B cell (primary cell): ENCODE measurements at regions not wholly inside any gene's neighbourhood (a gene's known extent, or its start where the extent isn't known, plus 50 kb on each side); places are given as distances from the start of the nearest gene placed in this dataset.

Experiments used
- ATAC-seq: fragments of 200-7000 bp; cut with Tn5 transposase; one replicate; pipeline ENCODE4 v1.10.0; 2021; ENCODE audit warnings: low read depth, mild to moderate bottlenecking, moderate number of reproducible peaks, moderate library complexity
- CTCF ChIA-PET: fragments of 350-600 bp; sonication (Branson Sonifier 250); formaldehyde crosslinking; loops from one replicate; lab custom pipeline; 2021; ENCODE audit warnings: antibody characterized with exemption, inconsistent platforms; lab: Charles Lee
- POLR2A ChIA-PET: fragments of 350-600 bp; sonication (Branson Sonifier 250); formaldehyde crosslinking; loops from one replicate; lab custom pipeline; 2021; ENCODE audit warnings: antibody characterized with exemption; lab: Charles Lee
- DNase-seq: peaks from one replicate; pipeline ENCODE4 v3.0.0; 2013
- H2AFZ ChIP-seq: 2 replicates; pipeline ENCODE4 v1.6.1; 2012; ENCODE audit warnings: mild to moderate bottlenecking, low read depth, low read length; ENCODE audit not compliant: insufficient read depth, poor library complexity, severe bottlenecking
- H3K27ac ChIP-seq, 2 donors: 1 replicate in 1 of 2; 2 replicates in 1 of 2; pipeline ENCODE4 v1.5.1; 2012 to 2013; ENCODE audit warnings: low read length in 2 of 2, mild to moderate bottlenecking in 2 of 2, moderate library complexity in 1 of 2
- H3K27me3 ChIP-seq, 4 experiments: fragments of 200-600 bp in 1 of 4; sonication (generic) in 1 of 4; replicated peaks in 1 of 4; 1 replicate in 2 of 4; 2 replicates in 2 of 4; pipeline versions ENCODE4 v1.6.1 to v1.7.0; 2013 to 2016; ENCODE audit warnings: low read length in 3 of 4, mild to moderate bottlenecking in 2 of 4, mixed read lengths in 1 of 4, moderate library complexity in 1 of 4; ENCODE audit not compliant: insufficient read depth in 4 of 4, control insufficient read depth in 3 of 4; ENCODE audit errors: control extremely low read depth in 1 of 4
- H3K36me3 ChIP-seq, 2 experiments: replicated peaks in 1 of 2; 1 replicate in 1 of 2; 2 replicates in 1 of 2; pipeline versions ENCODE4 v1.6.1 to v1.7.1; 2013; ENCODE audit warnings: low read length in 1 of 2; ENCODE audit not compliant: insufficient read depth in 2 of 2, control insufficient read depth in 1 of 2; ENCODE audit errors: control extremely low read depth in 1 of 2, extremely low read depth in 1 of 2
- H3K4me1 ChIP-seq, 2 donors: fragments of 200-600 bp in 1 of 2; sonication (generic) in 1 of 2; 1 replicate in 1 of 2; 2 replicates in 1 of 2; pipeline versions ENCODE4 v1.5.1 to v1.6.1; 2013 to 2017; ENCODE audit warnings: low read length in 2 of 2; ENCODE audit not compliant: control insufficient read depth in 2 of 2, insufficient read depth in 2 of 2
- H3K4me2 ChIP-seq: replicated peaks from 2 replicates; pipeline ENCODE3; 2012; ENCODE audit warnings: mild to moderate bottlenecking, low read depth, low read length; ENCODE audit not compliant: poor library complexity, severe bottlenecking
- H3K4me3 ChIP-seq, 5 experiments: fragments of 200-600 bp in 1 of 5; sonication (generic) in 1 of 5; 1 replicate in 3 of 5; 2 replicates in 2 of 5; pipeline versions ENCODE4 v1.5.1 to v1.7.0; 2011 to 2016; ENCODE audit warnings: low read length in 4 of 5, mild to moderate bottlenecking in 4 of 5, low read depth in 2 of 5, control low read depth in 1 of 5, moderate library complexity in 1 of 5; ENCODE audit not compliant: insufficient read depth in 1 of 5; ENCODE audit errors: control extremely low read depth in 1 of 5, extremely low read depth in 1 of 5
- H3K79me2 ChIP-seq: fragments of 200-600 bp; sonication (generic); one replicate; pipeline ENCODE4 v1.6.0; 2016; ENCODE audit warnings: low read length; ENCODE audit not compliant: control insufficient read depth, insufficient read depth
- H3K9ac ChIP-seq: fragments of 200-600 bp; sonication (generic); 2 replicates; pipeline ENCODE4 v1.6.1; 2017; ENCODE audit warnings: mild to moderate bottlenecking, low read length, moderate library complexity
- H3K9me3 ChIP-seq, 3 donors: one replicate each; pipeline versions ENCODE4 v1.6.1 to v1.7.1; 2013; ENCODE audit warnings: low read length in 2 of 3; ENCODE audit not compliant: control insufficient read depth in 2 of 3, insufficient read depth in 1 of 3; ENCODE audit errors: control extremely low read depth in 1 of 3
- H4K20me1 ChIP-seq: 2 replicates; pipeline ENCODE4 v1.6.0; 2012; ENCODE audit warnings: mild to moderate bottlenecking, low read length; ENCODE audit not compliant: insufficient read depth, control insufficient read depth, poor library complexity, severe bottlenecking
- H3K27ac Mint-ChIP-seq: one replicate; pipeline ENCODE4 v1.8.0; 2021; ENCODE audit warnings: mixed read lengths
- H3K27me3 Mint-ChIP-seq: one replicate; pipeline ENCODE4 v1.8.0; 2021; ENCODE audit warnings: mixed read lengths
- H3K4me1 Mint-ChIP-seq: one replicate; pipeline ENCODE4 v1.8.0; 2021; ENCODE audit warnings: mixed read lengths
- H3K4me3 Mint-ChIP-seq: one replicate; pipeline ENCODE4 v1.8.0; 2021; ENCODE audit warnings: mixed read lengths
- H3K9me3 Mint-ChIP-seq: one replicate; pipeline ENCODE4 v1.8.0; 2022; ENCODE audit warnings: mixed read lengths; ENCODE audit not compliant: insufficient read depth
- CTCF ChIP-seq: fragments of 200-600 bp; IDR thresholded peaks from one replicate; pipeline ENCODE4 v1.8.0; 2022; ENCODE audit warnings: antibody characterized with exemption, mild to moderate bottlenecking
- EZH2 ChIP-seq: IDR thresholded peaks from 2 replicates; pipeline ENCODE4 v1.6.1; 2012; ENCODE audit warnings: borderline replicate concordance, low read depth, mild to moderate bottlenecking, moderate library complexity, low read length; ENCODE audit not compliant: insufficient read depth, poor library complexity, severe bottlenecking
- whole genome bisulfite sequencing: methylation state at CpG from one replicate; pipeline ENCODE4 v1.1.5; 2013; ENCODE audit warnings: missing lambda C conversion rate; ENCODE audit not compliant: insufficient coverage; 5-methylcytosine and 5-hydroxymethylcytosine counted together
- intact Hi-C: fragments of 100-400 bp; cut with micrococcal nuclease; formaldehyde crosslinking; loops from one replicate; pipeline ENCODE4 v1.10.0; 2022

DNA sequence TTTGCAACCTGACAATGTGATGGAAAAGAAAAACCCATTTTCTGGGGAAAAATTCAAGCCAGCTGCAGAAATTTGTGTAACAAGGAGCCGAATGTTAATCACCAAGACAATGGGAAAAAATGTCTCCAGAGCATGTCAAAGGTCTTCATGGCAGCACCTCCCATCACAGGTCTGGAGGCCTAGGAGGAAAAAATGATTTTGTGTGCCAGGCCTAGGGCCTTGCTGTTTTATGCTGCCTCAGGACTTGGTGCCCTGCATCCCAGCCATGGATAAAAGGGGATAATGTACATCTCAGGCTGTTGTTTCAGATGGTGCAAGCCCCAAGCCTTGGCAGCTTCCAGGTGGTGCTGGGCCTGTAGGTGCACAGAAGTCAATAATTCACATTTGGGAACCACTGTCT lies 747.7 kb downstream of the C6orf118 start:
- H3K4me3 Mint-ChIP-seq: no peak overlapping the region
- intact Hi-C loops: no loop called here
- ChIA-PET POLR2A (no interaction called here), CTCF (no interaction called here)
- H3K9me3 Mint-ChIP-seq: peaks cover 9% of the 10 kb centered on the region
- H4K20me1 ChIP-seq: no peaks in the 10 kb centered on the region
- H3K27ac Mint-ChIP-seq: no peak overlapping the region
- peaks cover 0 to 10% (median 9%) of the 10 kb centered on the region in 3 donors for H3K9me3 ChIP-seq
- no peaks in the 10 kb centered on the region for H3K79me2 ChIP-seq
- H3K27ac ChIP-seq: no peak overlapping the region
- no peaks in the 10 kb centered on the region for H3K27me3 Mint-ChIP-seq
- no peaks in the 10 kb centered on the region for H3K36me3 ChIP-seq
- no peak overlapping the region for H2AFZ ChIP-seq
- TF ChIP-seq CTCF: no peak
- no peak for TF ChIP-seq EZH2
- H3K4me2 ChIP-seq: no peak overlapping the region
- DNase-seq (no peak), ATAC-seq (no peak)
- H3K4me1 Mint-ChIP-seq: no peaks in the 10 kb centered on the region
- H3K27me3 ChIP-seq: no peaks in the 10 kb centered on the region
- no peak overlapping the region for H3K9ac ChIP-seq
- no peak overlapping the region for H3K4me3 ChIP-seq
- no peaks in the 10 kb centered on the region for H3K4me1 ChIP-seq
- 40% methylated on average over 1 of the region's 1 CpG for WGBS

DNA sequence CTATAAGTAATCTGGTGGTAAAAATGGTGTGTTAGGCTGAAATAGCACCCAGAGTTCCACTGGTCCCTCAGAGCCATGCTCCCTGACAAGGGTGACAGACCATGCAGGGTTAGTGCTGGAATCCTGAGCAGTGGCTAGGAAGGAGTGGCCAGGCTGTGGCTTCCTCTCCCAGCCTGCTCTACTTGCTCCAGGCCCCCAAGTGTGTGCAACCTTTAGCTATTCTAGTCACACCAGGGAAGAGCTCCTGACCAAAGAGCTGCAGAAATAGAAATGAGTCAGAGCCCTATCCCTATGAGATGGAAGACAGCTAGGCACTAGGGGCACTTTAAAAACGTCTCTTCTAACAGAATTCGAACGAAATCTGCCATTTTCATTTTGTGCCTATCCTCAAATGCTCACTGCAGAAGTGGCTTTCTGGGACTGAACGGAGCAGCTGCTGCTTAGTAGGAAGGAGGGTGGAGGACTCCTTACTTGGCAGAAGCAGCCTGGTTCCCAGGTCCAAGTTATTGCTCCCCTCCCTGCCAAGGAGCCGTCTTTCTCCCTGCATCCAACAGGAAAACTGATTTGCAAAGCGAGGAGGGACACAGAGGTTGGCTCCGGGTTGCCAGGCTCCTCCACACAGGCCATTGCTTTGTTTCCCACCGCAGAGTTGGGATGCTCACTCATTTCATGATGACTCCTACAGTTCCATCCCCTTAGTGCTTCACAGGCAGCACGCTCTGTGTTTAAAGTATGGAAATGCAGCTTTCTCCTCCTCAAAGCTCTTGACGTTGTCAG lies 754.5 kb downstream of the C6orf118 start:
- Histone ChIP-seq H4K20me1 (no peaks in the 10 kb centered on the region), H3K4me1 (no peaks in the 10 kb centered on the region), H3K36me3 (no peaks in the 10 kb centered on the region), H3K79me2 (no peaks in the 10 kb centered on the region), H3K4me2 (no peak overlapping the region), H3K9me3 (peaks cover 0 to 3% (median 0%) of the 10 kb centered on the region in 3 donors), H3K4me3 (no peak overlapping the region), H3K27ac (no peak overlapping the region), H3K9ac (no peak overlapping the region), H3K27me3 (no peaks in the 10 kb centered on the region), H2AFZ (no peak overlapping the region)
- ChIA-PET POLR2A (no interaction called here), CTCF (no interaction called here)
- H3K27ac Mint-ChIP-seq: no peak overlapping the region
- DNase-seq (no peak), ATAC-seq (no peak)
- 95% methylated on average over 3 of the region's 10 CpGs for WGBS
- H3K4me1 Mint-ChIP-seq: no peaks in the 10 kb centered on the region
- no peaks in the 10 kb centered on the region for H3K27me3 Mint-ChIP-seq
- TF ChIP-seq EZH2: no peak
- no peak for TF ChIP-seq CTCF
- H3K9me3 Mint-ChIP-seq: peaks cover 5% of the 10 kb centered on the region
- intact Hi-C loops: no loop called here
- no peak overlapping the region for H3K4me3 Mint-ChIP-seq
